ENCODE measurements at regions not wholly inside any gene's neighbourhood (a gene's known extent, or its start where the extent isn't known, plus 50 kb on each side); places are given as distances from the start of the nearest gene placed in this dataset.

GRCh38 chr1:192104852-192105251, 53.4 kb upstream of the RGS18 start:
- H3K56ac ChIP-seq (ENCODE audit: insufficient read length, low read depth, low read length): no peak overlapping the region
- no peak overlapping the region for H3K9ac ChIP-seq (ENCODE audit: extremely low read depth, insufficient read length, low read length)
- H4K91ac ChIP-seq (ENCODE audit: insufficient read length, low read depth, low read length): no peak overlapping the region
- Mint-ChIP-seq H3K27ac (no peak overlapping the region), H3K27me3 (ENCODE audit: low read depth) (peaks cover 5% of the 10 kb centered on the region), H3K36me3 (ENCODE audit: insufficient read depth in 1 of 3, low read depth in 3 of 3) (no peaks in the 10 kb centered on the region), H3K9me3 (no peaks in the 10 kb centered on the region), H3K4me3 (no peak overlapping the region), H3K4me1 (peaks cover 8 to 9% of the 10 kb centered on the region in 2 experiments; a peak in 3 of 4 replicates)
- H3K4me1 ChIP-seq (ENCODE audit: insufficient read depth, low read length): no peaks in the 10 kb centered on the region
- DNase-seq: no peak
- no peak for TF ChIP-seq CTCF (conservative IDR thresholded peaks at IDR 0.05)
- H3K9me3 ChIP-seq (ENCODE audit: control insufficient read depth, low read depth, low read length): no peaks in the 10 kb centered on the region
- H2BK12ac ChIP-seq (ENCODE audit: insufficient read length, low read depth, low read length): no peak overlapping the region
- H3K4me2 ChIP-seq (ENCODE audit: insufficient read depth, insufficient read length, low read length): no peak overlapping the region
- no peaks in the 10 kb centered on the region for H3K23me2 ChIP-seq (ENCODE audit: insufficient read length, low read depth, low read length, poor library complexity, severe bottlenecking)
- no peak overlapping the region for H2BK20ac ChIP-seq (ENCODE audit: low read depth, low read length, poor library complexity, severe bottlenecking)
- no peak overlapping the region for H3K27ac ChIP-seq (ENCODE audit: insufficient read length, low read depth, low read length)
- WGBS (ENCODE audit: extremely low coverage, insufficient read length, low lambda C conversion rate): no CpG with 5 or more reads among the region's 1 CpG
- H2AK5ac ChIP-seq (ENCODE audit: insufficient read length, low read length): no peak overlapping the region
- H2AFZ ChIP-seq (ENCODE audit: low read length): no peak overlapping the region
- H3K4ac ChIP-seq (ENCODE audit: low read depth, low read length): no peak overlapping the region
- no peak overlapping the region for H3T11ph ChIP-seq (ENCODE audit: low read length)
- no peak overlapping the region for H4K5ac ChIP-seq (ENCODE audit: insufficient read length, low read depth, low read length)
- no peak overlapping the region for H2BK120ac ChIP-seq (ENCODE audit: low read depth, low read length, poor library complexity, severe bottlenecking)
- no peak overlapping the region for H4K8ac ChIP-seq (replicated peaks; ENCODE audit: insufficient read length, low read depth, low read length)
- H2BK5ac ChIP-seq (ENCODE audit: insufficient read length, low read length): no peak overlapping the region
- H3K79me1 ChIP-seq (ENCODE audit: insufficient read depth, low read depth, low read length, poor library complexity, severe bottlenecking): no peaks in the 10 kb centered on the region
- no peaks in the 10 kb centered on the region; the same call in 1 of the 2 replicates for H3K27me3 ChIP-seq (ENCODE audit: insufficient read depth, low read length)
- H3K14ac ChIP-seq (ENCODE audit: insufficient read depth, low read length): no peak overlapping the region
- no peak overlapping the region for H3K23ac ChIP-seq (ENCODE audit: insufficient read length, low read depth, low read length)
- H2BK15ac ChIP-seq (ENCODE audit: low read depth, low read length): no peak overlapping the region
- no peak overlapping the region for H3K18ac ChIP-seq (ENCODE audit: insufficient read length, low read depth, low read length)
- no peaks in the 10 kb centered on the region for H3K79me2 ChIP-seq (ENCODE audit: insufficient read depth, low read length)
- H4K20me1 ChIP-seq (ENCODE audit: control insufficient read depth, insufficient read depth, insufficient read length): no peaks in the 10 kb centered on the region
